Nucleus accumbens (tissue), 56 donors: ENCODE measurements at regions not wholly inside any gene's neighbourhood (a gene's known extent, or its start where the extent isn't known, plus 50 kb on each side); places are given as distances from the start of the nearest gene placed in this dataset.
"Not testable (repeated sequence)": the region's sequence is repeated elsewhere in the genome, so short reads cannot be mapped to it uniquely, and the experiment has no call there.

Experiments used
- DNase-seq, 56 donors: peaks; one replicate each; lab custom pipeline; 2025; lab: John Stamatoyannopoulos, UW

- DNase-seq, result no peak
Measured at GRCh38 chr13:31514932-31515331, 224.4 kb upstream of the RXFP2 start.

- DNase-seq, result no peak
Measured at GRCh38 chr13:31515427-31515826, 223.9 kb upstream of the RXFP2 start.

DNA sequence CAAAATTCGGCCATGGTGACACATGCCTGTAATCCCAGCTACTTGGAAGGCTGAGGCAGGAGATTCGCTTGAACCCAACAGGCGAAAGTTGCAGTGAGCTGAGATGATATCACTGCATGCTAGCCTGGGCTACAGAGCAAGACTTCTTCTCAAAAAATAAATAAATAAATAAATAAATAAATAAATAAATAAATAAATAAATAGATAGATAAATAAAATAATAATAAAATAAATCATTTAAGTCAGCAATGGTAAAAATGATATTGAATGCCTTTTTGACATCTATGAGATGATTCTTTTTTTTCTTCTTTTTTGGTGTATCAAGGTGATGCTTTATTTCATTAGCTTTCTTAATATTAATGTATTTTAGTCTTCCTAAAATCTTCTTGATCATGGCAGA, 221.7 kb upstream of the RXFP2 start:
- DNase-seq, result no peak

DNA sequence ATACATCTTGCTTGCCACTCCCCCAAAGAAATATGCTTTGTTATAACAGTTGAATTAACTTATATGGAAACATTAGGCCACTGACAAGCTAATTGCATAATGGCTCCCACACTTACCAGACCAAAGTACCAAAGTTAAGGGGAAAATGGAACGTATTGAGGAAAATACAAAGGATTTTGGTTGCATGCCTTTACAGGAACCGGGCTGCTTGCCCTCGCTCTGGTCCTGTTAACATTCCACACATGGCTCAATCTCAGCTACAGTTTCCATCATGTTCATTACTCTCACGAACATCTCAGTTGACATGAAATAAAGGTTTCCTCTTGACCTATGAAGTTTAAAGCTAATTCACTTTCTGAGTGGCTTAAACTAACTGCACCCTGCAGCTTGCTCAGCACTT, 220.7 kb upstream of the RXFP2 start:
- no peak for DNase-seq

GRCh38 chr13:31521435-31521834, 217.9 kb upstream of the RXFP2 start:
- no peak for DNase-seq

GRCh38 chr13:31522396-31522795, 216.9 kb upstream of the RXFP2 start:
- no peak for DNase-seq

DNA sequence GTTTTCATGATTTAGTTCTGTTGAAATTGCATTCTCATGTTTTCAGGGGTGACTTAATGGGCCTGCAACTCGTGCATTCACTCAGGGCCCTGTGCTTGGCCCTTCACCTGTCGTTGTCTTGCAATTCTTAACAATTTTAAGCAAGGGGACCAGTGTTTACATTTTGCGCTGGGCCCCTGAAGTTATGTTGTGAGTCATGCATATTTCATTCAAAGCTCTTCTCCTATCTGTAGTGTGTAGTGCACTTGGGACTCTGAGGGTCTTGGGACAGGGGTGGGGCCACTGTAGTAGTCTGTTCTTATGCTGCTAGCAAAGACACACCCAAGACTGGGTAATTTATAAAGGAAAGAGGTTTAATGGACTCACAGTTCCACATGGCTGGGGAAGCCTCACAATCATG, 211.2 kb upstream of the RXFP2 start:
- no peak for DNase-seq

GRCh38 chr13:31528758-31529157, 210.6 kb upstream of the RXFP2 start:
- no peak for DNase-seq

GRCh38 chr13:31530922-31531321, 208.4 kb upstream of the RXFP2 start:
- DNase-seq, result no peak

DNA sequence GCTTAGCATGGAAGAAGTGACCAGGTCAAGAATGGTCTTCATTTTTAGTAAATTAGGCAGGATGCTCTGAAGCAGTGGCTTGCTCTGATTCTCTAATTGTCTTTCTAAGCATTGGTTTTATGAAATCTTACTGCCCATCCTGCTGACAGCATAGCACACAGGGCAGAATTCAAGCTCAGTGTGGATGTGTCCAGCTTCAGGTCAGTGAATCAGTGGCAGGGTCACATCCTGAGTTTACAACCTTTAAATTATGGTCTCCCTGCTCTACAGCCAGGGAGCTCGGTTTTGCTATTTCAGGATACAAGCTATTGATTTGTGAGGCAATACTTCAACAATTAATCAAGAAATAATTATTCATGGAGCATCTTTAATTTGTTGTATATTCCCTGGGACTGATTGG, 202.3 kb upstream of the RXFP2 start:
- DNase-seq, result no peak

DNA sequence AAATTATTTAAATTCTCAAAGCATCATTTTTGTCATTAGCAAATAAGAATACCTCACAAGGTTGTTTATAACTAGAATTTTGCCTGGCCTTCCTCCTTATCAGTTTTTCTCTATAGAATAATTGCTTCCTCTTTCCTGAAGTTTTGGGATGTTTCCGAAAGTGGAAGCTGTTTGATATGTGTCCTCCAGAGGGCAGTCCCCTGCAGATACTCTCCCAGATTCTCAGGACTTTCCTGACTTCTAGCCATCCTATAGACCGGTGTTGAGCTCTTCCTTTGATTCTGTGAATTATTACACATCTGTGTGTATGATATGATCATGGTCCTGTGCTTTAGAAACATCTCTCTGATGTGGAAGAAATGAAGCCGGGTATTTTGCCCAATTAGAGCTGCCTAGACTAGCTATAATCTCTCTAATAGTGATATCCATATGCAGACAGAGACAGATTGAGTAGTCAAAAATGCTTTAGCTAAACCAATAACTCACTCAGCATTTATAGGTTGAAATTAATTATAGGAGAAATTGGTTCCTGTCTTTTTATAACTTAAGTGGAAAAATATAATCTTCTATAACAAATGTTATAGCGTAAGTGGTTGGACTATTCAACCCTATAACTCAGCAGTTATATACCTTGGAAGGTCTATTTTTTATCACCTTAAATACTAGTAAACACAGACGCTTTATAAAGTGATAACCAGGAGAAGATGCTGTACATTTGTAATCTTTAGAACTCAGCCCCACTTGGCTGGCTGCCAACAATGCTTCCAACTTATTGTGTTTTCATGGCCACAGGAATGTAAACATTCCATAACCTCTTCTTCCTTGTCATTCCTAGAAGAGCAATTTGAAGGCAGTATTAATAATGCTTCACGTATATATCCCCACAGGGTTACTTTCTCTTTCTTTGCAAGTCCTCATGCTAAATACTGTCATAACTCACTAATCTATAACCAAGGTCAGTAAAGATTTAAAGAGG, 201.0 kb upstream of the RXFP2 start:
- DNase-seq, result no peak

GRCh38 chr13:31540281-31540680, 199.0 kb upstream of the RXFP2 start:
- DNase-seq, result no peak

- DNase-seq, result no peak
Measured at GRCh38 chr13:31543190-31543589, 196.1 kb upstream of the RXFP2 start.

DNA sequence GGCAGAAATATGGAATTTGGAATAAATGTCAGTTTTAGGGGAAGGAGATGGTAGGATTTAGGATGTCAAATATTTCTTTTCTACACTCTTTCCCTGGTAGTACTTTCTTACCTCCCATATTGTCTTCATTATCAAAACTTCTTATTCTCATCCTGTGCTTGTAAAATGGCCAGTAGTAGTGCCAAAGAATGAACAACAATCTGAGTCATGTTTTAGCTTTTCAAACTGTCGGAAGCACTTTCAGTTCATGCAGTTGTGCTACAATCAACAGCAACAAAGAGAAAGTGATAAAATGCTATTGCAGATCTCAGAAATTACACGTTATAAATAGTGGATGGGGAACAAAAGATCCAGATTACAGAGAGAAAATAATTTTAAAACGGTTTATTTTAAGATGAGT, 193.7 kb upstream of the RXFP2 start:
- DNase-seq, result no peak

DNA sequence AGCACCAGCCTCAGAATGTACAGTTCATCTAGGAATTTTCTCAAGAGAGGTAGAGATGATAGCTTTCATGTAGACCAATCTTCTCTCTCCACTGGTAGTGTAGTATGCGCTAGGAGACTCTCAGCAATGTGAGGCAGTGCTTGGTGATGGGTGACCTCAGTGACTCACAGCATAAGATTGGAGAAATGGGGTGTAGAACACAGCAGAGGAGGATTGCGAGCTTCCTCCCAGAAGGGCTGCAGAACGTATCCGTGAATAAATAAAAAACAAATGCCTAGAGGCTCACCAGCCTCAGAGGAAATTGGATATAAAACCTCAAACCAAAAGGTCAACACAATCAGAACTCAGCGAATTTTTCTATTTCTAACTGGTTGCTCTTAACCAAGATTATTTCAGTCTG, 182.9 kb upstream of the RXFP2 start:
- no peak for DNase-seq

- DNase-seq, result not testable (repeated sequence)
Measured at GRCh38 chr13:31584221-31584620, 155.1 kb upstream of the RXFP2 start.

GRCh38 chr13:31587698-31588266, 151.5 kb upstream of the RXFP2 start:
- no peak for DNase-seq

GRCh38 chr13:31588316-31588715, 151.0 kb upstream of the RXFP2 start:
- no peak for DNase-seq

- DNase-seq, result no peak
Measured at GRCh38 chr13:31588893-31589292, 150.4 kb upstream of the RXFP2 start.

- DNase-seq, result no peak
Measured at GRCh38 chr13:31591642-31592233, 147.6 kb upstream of the RXFP2 start.

- DNase-seq, result no peak
Measured at GRCh38 chr13:31594056-31594455, 145.3 kb upstream of the RXFP2 start.

GRCh38 chr13:31595563-31595962, 143.8 kb upstream of the RXFP2 start:
- DNase-seq, result no peak
